ENCODE measurements at regions not wholly inside any gene's neighbourhood (a gene's known extent, or its start where the extent isn't known, plus 50 kb on each side); places are given as distances from the start of the nearest gene placed in this dataset.

DNA sequence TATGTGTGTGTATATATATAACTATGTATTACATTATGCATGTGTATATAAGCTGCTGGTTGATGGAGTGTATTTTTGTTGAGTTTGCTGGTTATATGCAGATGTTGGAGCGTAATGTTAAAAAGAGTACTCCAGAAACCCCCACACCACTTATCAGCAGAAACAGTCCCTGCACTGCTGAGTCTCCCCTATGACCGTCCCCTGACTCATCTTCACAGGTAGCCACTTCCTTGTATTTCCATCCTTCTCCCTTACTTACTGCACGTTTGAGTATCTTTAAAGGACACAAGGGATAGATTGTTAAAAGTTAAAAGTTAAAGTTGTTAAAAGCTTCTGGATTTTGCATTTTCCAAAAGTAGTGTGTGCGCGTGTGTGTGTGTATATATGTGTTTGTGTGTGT lies 853.9 kb upstream of the EEF2KMT start:
- TF ChIP-seq, protein P1, sequence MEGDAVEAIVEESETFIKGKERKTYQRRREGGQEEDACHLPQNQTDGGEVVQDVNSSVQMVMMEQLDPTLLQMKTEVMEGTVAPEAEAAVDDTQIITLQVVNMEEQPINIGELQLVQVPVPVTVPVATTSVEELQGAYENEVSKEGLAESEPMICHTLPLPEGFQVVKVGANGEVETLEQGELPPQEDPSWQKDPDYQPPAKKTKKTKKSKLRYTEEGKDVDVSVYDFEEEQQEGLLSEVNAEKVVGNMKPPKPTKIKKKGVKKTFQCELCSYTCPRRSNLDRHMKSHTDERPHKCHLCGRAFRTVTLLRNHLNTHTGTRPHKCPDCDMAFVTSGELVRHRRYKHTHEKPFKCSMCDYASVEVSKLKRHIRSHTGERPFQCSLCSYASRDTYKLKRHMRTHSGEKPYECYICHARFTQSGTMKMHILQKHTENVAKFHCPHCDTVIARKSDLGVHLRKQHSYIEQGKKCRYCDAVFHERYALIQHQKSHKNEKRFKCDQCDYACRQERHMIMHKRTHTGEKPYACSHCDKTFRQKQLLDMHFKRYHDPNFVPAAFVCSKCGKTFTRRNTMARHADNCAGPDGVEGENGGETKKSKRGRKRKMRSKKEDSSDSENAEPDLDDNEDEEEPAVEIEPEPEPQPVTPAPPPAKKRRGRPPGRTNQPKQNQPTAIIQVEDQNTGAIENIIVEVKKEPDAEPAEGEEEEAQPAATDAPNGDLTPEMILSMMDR (IDR thresholded peaks at IDR 0.05; ENCODE audit: insufficient read depth, missing control alignments) = no peak
- FAIRE-seq = no peak
- no peak for DNase-seq (ENCODE audit: insufficient read length, low spot score)

DNA sequence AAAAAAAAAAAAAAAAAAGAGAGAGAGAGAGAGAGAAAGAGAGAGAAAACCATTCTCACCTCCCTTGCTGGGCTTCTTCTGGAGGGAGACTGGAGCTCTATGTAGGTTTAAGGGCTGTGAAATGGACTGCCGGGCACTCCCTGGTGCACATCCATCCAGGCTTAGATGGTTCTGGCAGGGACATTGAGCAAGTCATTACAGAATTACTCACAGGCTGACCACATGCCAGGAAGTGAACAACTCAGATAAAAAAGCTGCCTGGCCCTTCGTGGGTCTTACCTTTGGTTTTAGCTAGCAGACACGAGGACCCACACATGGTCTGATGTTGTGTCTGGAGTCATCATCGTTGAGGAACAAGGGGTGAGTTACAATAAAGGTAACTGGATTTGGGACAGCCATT lies 847.4 kb upstream of the EEF2KMT start:
- DNase-seq (ENCODE audit: insufficient read length, low spot score) = no peak
- TF ChIP-seq, protein P1 (IDR thresholded peaks at IDR 0.05; ENCODE audit: insufficient read depth, missing control alignments) = no peak
- no peak for FAIRE-seq

DNA sequence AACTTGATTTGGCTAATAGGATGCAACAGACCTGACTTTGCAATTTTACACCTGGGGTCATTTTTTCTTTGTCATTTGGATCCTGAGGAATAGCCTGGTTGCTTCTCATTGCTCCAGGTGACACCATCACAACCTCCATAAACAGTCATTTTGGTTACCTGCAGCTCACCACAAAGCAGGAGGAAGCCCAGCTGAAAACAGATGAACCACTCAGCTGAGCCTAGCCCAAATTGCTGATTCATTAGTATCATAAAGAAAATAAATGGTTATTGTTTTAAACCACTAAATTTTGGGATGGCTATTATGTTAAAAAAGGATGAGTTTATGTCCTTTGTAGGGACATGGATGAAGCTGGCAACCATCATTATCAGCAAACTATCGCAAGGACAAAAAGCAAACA lies 841.0 kb upstream of the EEF2KMT start:
- TF ChIP-seq, protein P1 (IDR thresholded peaks at IDR 0.05; ENCODE audit: insufficient read depth, missing control alignments) = no peak
- no peak for DNase-seq (ENCODE audit: insufficient read length, low spot score)
- no peak for FAIRE-seq

DNA sequence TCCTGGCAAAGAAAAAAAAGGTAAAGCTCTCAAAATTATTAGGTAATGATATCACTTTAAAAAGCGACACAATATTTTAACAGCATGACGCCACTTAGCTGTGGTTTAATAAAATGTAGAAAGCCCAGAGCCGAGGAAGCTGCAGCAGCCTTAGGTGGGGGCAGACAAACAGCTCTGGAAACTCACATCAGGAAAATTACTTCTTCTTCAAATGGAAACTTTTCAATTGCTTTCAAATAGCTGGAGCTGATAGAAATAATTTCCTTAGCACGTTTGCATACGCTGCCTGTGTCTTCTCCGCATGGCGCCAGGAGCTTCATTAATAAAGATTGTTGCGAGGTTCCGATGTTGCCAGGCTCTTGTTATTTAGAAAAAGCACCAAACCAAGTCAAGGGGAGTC lies 835.3 kb upstream of the EEF2KMT start:
- FAIRE-seq (no peak), DNase-seq (ENCODE audit: insufficient read length, low spot score) (no peak)
- TF ChIP-seq, protein P1 (IDR thresholded peaks at IDR 0.05; ENCODE audit: insufficient read depth, missing control alignments) = no peak

DNA sequence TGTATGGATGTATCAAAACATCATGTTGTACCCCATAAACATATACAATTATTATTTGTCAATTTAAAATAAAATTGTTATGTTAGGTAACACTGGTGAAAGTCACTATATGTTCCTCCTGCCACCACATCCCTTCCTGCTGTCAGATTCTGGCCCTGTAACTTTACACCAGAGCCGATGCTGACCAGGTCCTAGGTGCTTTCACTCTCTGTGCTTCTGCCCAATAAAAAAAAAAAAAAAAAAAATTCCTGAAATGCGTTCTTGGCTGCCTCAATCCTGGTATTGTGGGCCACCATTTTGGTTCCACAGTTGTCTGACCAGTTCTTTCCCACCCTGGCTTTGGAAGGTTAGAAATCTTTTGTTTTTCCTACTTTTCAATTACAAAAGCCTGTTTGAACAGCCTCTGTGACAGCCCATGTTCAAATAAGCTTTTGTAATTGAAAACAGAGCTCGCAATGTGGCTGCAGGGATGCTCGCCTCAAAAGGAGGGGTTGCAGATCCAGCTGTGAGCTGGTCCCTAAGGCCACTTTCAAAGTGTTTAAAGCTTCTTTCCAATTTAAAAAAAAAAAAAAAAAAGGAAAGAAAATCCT lies 831.0 kb upstream of the EEF2KMT start:
- TF ChIP-seq, protein P1 (IDR thresholded peaks at IDR 0.05; ENCODE audit: insufficient read depth, missing control alignments) = no peak
- FAIRE-seq = no peak
- no peak for DNase-seq (ENCODE audit: insufficient read length, low spot score)

DNA sequence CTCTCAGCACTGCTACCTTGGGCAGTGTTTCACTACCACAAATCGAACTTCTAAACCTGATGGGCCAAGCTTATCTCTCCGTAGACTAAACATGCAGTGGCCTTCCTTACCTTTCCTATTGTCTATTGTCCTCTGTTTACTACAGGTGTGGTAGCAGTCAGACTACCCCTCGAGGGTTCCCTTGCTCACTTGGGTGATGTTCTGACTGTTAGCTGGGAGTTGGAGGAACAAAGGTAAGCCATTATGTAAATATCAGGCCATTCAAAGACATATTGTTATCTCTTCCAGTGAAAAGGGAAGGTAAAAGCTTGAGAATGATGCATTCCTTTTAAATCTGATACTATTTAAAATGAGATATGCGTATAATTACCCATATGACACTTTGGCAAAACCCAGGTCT lies 828.3 kb upstream of the EEF2KMT start:
- TF ChIP-seq, protein P1 (IDR thresholded peaks at IDR 0.05; ENCODE audit: insufficient read depth, missing control alignments) = no peak
- DNase-seq (ENCODE audit: insufficient read length, low spot score) (no peak), FAIRE-seq (no peak)

DNA sequence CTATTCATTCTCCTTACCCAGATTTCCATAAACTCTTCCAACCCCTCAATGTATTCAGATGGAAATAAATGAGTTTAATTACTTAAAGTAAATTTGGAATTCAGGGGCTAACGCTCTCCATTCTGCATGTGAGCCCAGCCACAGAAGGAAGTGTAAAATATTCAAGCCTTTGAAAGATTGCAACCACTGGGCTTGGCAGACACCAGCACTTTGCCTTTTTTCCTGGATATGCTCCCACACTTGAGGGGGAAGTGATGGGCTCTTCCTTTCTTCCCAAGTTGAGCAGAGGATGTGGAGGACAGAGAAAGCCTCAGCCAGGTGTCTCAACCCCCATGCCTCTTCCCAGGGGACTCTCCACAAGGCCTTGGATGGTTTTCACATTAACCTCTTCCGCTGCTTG lies 825.1 kb upstream of the EEF2KMT start:
- FAIRE-seq (no peak), DNase-seq (ENCODE audit: insufficient read length, low spot score) (no peak)
- TF ChIP-seq, protein P1 (IDR thresholded peaks at IDR 0.05; ENCODE audit: insufficient read depth, missing control alignments) = no peak
